SK-N-SH treated with all-trans-retinoic acid at 6 μM for 48 hours (cell line): ENCODE measurements at regions not wholly inside any gene's neighbourhood (a gene's known extent, or its start where the extent isn't known, plus 50 kb on each side); places are given as distances from the start of the nearest gene placed in this dataset.

Experiments
- ATAC-seq: fragments of 200-7000 bp; cut with Tn5 transposase; 3 replicates; pipeline ENCODE4 v1.9.1; 2020; ENCODE audit warnings: mild to moderate bottlenecking, moderate library complexity
- ARNTL ChIP-seq: fragments of 450-650 bp; formaldehyde crosslinking; IDR thresholded peaks from 2 replicates; pipeline ENCODE4 v1.5.0; 2020; ENCODE audit warnings: low read depth, mild to moderate bottlenecking, moderate library complexity, borderline replicate concordance
- BACH2 ChIP-seq: fragments of 250-450 bp; sonication (Bioruptor Pico); IDR thresholded peaks from 2 replicates; pipeline ENCODE4 v1.9.0; 2021; ENCODE audit warnings: mild to moderate bottlenecking, borderline replicate concordance
- CREB5 ChIP-seq: fragments of 250-450 bp; sonication (Bioruptor Pico); IDR thresholded peaks from 2 replicates; pipeline ENCODE4 v1.5.1; 2020; ENCODE audit warnings: low read depth, mild to moderate bottlenecking, moderate library complexity
- CSDC2 ChIP-seq: fragments of 250-450 bp; sonication (Bioruptor Pico); IDR thresholded peaks from 2 replicates; pipeline ENCODE4 v1.5.0; 2020; ENCODE audit warnings: mild to moderate bottlenecking, moderate library complexity
- CSRNP3 ChIP-seq: fragments of 250-450 bp; sonication (Bioruptor Pico); IDR thresholded peaks from 2 replicates; pipeline ENCODE4 v1.5.1; 2021; ENCODE audit warnings: mild to moderate bottlenecking, moderate library complexity
- ESRRG ChIP-seq: fragments of 250-450 bp; sonication (Bioruptor Pico); IDR thresholded peaks from 2 replicates; pipeline ENCODE4 v1.6.1; 2021; ENCODE audit warnings: mild to moderate bottlenecking
- GLIS3 ChIP-seq: fragments of 250-450 bp; sonication (Bioruptor Pico); IDR thresholded peaks from 2 replicates; pipeline ENCODE4 v1.5.0; 2020; ENCODE audit warnings: mild to moderate bottlenecking, moderate library complexity
- ISL1 ChIP-seq: fragments of 250-450 bp; sonication (Bioruptor Pico); IDR thresholded peaks from 2 replicates; pipeline ENCODE4 v2.1.2; 2022; ENCODE audit warnings: mild to moderate bottlenecking, moderate library complexity
- OSR1 ChIP-seq: fragments of 250-450 bp; sonication (Bioruptor Pico); IDR thresholded peaks from 2 replicates; pipeline ENCODE4 v1.8.0; 2022; ENCODE audit warnings: moderate library complexity, mild to moderate bottlenecking, inconsistent platforms
- PATZ1 ChIP-seq: fragments of 250-450 bp; sonication (Bioruptor Pico); IDR thresholded peaks from 2 replicates; pipeline ENCODE4 v1.8.0; 2020; ENCODE audit warnings: mild to moderate bottlenecking, moderate library complexity, borderline replicate concordance
- POU6F1 ChIP-seq: fragments of 250-450 bp; sonication (Bioruptor Pico); IDR thresholded peaks from 2 replicates; pipeline ENCODE4 v1.8.0; 2021; ENCODE audit warnings: low read depth, mild to moderate bottlenecking, moderate library complexity, borderline replicate concordance
- PPARA ChIP-seq: fragments of 250-450 bp; sonication (Bioruptor Pico); IDR thresholded peaks from 2 replicates; pipeline ENCODE4 v1.5.0; 2020; ENCODE audit warnings: mild to moderate bottlenecking, borderline replicate concordance
- RARB ChIP-seq: fragments of 250-450 bp; sonication (Bioruptor Pico); IDR thresholded peaks from 2 replicates; pipeline ENCODE4 v1.8.0; 2021; ENCODE audit warnings: mild to moderate bottlenecking, moderate library complexity
- SNAI2 ChIP-seq: fragments of 250-450 bp; sonication (Bioruptor Pico); IDR thresholded peaks from 2 replicates; pipeline ENCODE4 v1.5.0; 2020; ENCODE audit warnings: mild to moderate bottlenecking, moderate library complexity
- TCF4 ChIP-seq: fragments of 250-450 bp; sonication (Bioruptor Pico); IDR thresholded peaks from 2 replicates; pipeline ENCODE4 v1.8.0; 2021; ENCODE audit warnings: mild to moderate bottlenecking, moderate library complexity, borderline replicate concordance
- TOX ChIP-seq: fragments of 250-450 bp; sonication (Bioruptor Pico); IDR thresholded peaks from 2 replicates; pipeline ENCODE4 v1.8.0; 2021; ENCODE audit warnings: mild to moderate bottlenecking, moderate library complexity, borderline replicate concordance
- TSHZ2 ChIP-seq: fragments of 250-450 bp; sonication (Bioruptor Pico); IDR thresholded peaks from 2 replicates; pipeline ENCODE4 v1.5.0; 2020; ENCODE audit warnings: mild to moderate bottlenecking, moderate library complexity
- ZC3H10 ChIP-seq: fragments of 250-450 bp; sonication (Bioruptor Pico); IDR thresholded peaks from 2 replicates; pipeline ENCODE4 v1.5.1; 2021; ENCODE audit warnings: mild to moderate bottlenecking, moderate library complexity
- ZFP3 ChIP-seq: fragments of 250-450 bp; sonication (Bioruptor Pico); IDR thresholded peaks from 2 replicates; pipeline ENCODE4 v1.5.0; 2020; ENCODE audit warnings: mild to moderate bottlenecking, moderate library complexity
- ZFP30 ChIP-seq: fragments of 450-650 bp; formaldehyde crosslinking; IDR thresholded peaks from 2 replicates; pipeline ENCODE4 v1.5.0; 2022; ENCODE audit warnings: mild to moderate bottlenecking, moderate library complexity
- ZNF565 ChIP-seq: fragments of 450-650 bp; formaldehyde crosslinking; conservative IDR thresholded peaks from 2 replicates; pipeline ENCODE4 v1.5.0; 2020; ENCODE audit warnings: low read depth, mild to moderate bottlenecking, moderate library complexity
- ZNF70 ChIP-seq: fragments of 450-650 bp; formaldehyde crosslinking; IDR thresholded peaks from 2 replicates; pipeline ENCODE4 v1.5.0; 2020; ENCODE audit warnings: mild to moderate bottlenecking, moderate library complexity
- ZNF8 ChIP-seq: fragments of 450-650 bp; formaldehyde crosslinking; IDR thresholded peaks from 2 replicates; pipeline ENCODE4 v1.5.0; 2020; ENCODE audit warnings: mild to moderate bottlenecking, moderate library complexity

GRCh38 chr2:138950486-138950885 is 170.3 kb upstream of the NXPH2 start (continued):
- no peak for TF ChIP-seq PATZ1 (CRISPR knock-in tag)
- no peak for TF ChIP-seq ESRRG (CRISPR knock-in tag)
- TF ChIP-seq ZNF70 (CRISPR knock-in tag): no peak
- TF ChIP-seq OSR1: no peak

- no peak for TF ChIP-seq ZNF8 (CRISPR knock-in tag)
- ATAC-seq: no peak
Measured at GRCh38 chr2:138949517-138949916, 169.3 kb upstream of the NXPH2 start.

GRCh38 chr2:138948070-138948539 is 167.9 kb upstream of the NXPH2 start:
- TF ChIP-seq ZNF8 (CRISPR knock-in tag) (no peak), BACH2 (CRISPR knock-in tag) (no peak), PATZ1 (CRISPR knock-in tag) (peak; percentile 86; the same call in 1 of the 2 replicates), ZNF70 (CRISPR knock-in tag) (no peak), ARNTL (CRISPR knock-in tag) (no peak), GLIS3 (CRISPR knock-in tag) (0 out of 2 replicates have a peak, but pooled peaks have one; percentile 22), POU6F1 (CRISPR knock-in tag) (no peak), CSDC2 (CRISPR knock-in tag) (peak; percentile 73; the same call in 1 of the 2 replicates), TCF4 (CRISPR knock-in tag) (no peak), PPARA (CRISPR knock-in tag) (no peak), OSR1 (no peak), RARB (CRISPR knock-in tag) (no peak), TOX (no peak), TSHZ2 (CRISPR knock-in tag) (no peak), CSRNP3 (CRISPR knock-in tag) (no peak), ISL1 (peak; percentile 85), ZFP3 (CRISPR knock-in tag) (peak; percentile 60; the same call in 1 of the 2 replicates), ZFP30 (CRISPR knock-in tag) (no peak), ESRRG (CRISPR knock-in tag) (no peak), ZNF565 (CRISPR knock-in tag) (no peak), ZC3H10 (CRISPR knock-in tag) (no peak), CREB5 (CRISPR knock-in tag) (0 out of 2 replicates have a peak, but pooled peaks have one; percentile 41), SNAI2 (CRISPR knock-in tag) (no peak)
- peak; percentile 92 for ATAC-seq
